IMR-90 (cell line): ENCODE measurements at regions not wholly inside any gene's neighbourhood (a gene's known extent, or its start where the extent isn't known, plus 50 kb on each side); places are given as distances from the start of the nearest gene placed in this dataset.

Experiments used
- CEBPB ChIP-seq: IDR thresholded peaks from 2 replicates; pipeline ENCODE4 v1.6.1; 2012; ENCODE audit warnings: low read depth, low read length, improper control_type of control experiment
- CTCF ChIP-seq: conservative IDR thresholded peaks from 2 replicates; pipeline ENCODE4 v1.5.1; 2012; ENCODE audit warnings: mild to moderate bottlenecking, low read depth, low read length, improper control_type of control experiment
- FOS ChIP-seq: fragments of 150-350 bp; IDR thresholded peaks from 2 replicates; pipeline ENCODE4 v1.6.1; 2016; ENCODE audit warnings: low read depth, low read length
- MAFK ChIP-seq: IDR thresholded peaks from 2 replicates; pipeline ENCODE4 v1.6.1; 2012; ENCODE audit warnings: low read depth, low read length, improper control_type of control experiment
- MAZ ChIP-seq: IDR thresholded peaks from 2 replicates; pipeline ENCODE4 v1.6.1; 2012; ENCODE audit warnings: low read depth, mild to moderate bottlenecking, low read length, improper control_type of control experiment, moderate library complexity, borderline replicate concordance
- POLR2A ChIP-seq: IDR thresholded peaks from 2 replicates; pipeline ENCODE4 v1.6.1; 2012; ENCODE audit warnings: mild to moderate bottlenecking, low read depth, low read length
- RAD21 ChIP-seq: IDR thresholded peaks from 2 replicates; pipeline ENCODE4 v1.6.1; 2012; ENCODE audit warnings: low read length, improper control_type of control experiment
- RCOR1 ChIP-seq: IDR thresholded peaks from 2 replicates; pipeline ENCODE4 v1.6.1; 2012; ENCODE audit warnings: mild to moderate bottlenecking, low read length, improper control_type of control experiment; ENCODE audit not compliant: insufficient replicate concordance
- RFX5 ChIP-seq: IDR thresholded peaks from 2 replicates; pipeline ENCODE4 v1.8.0; 2012; ENCODE audit warnings: low read depth, mild to moderate bottlenecking, low read length, moderate library complexity
- SMC3 ChIP-seq: fragments of 150-350 bp; IDR thresholded peaks from 2 replicates; pipeline ENCODE4 v1.6.1; 2016; ENCODE audit warnings: low read depth, mild to moderate bottlenecking, antibody characterized with exemption, low read length, moderate library complexity

- TF ChIP-seq CTCF (no peak), POLR2A (no peak), RAD21 (no peak), MAZ (no peak), RCOR1 (no peak), SMC3 (no peak), FOS (no peak), CEBPB (no peak), RFX5 (no peak), MAFK (no peak)
These were observed 57.6 kb upstream of the PDZD8 start for GRCh38 chr10:117432866-117433265.
